Fibroblast of lung (primary cell): ENCODE measurements at regions not wholly inside any gene's neighbourhood (a gene's known extent, or its start where the extent isn't known, plus 50 kb on each side); places are given as distances from the start of the nearest gene placed in this dataset.

Experiments used
- DNase-seq, 2 donors: peaks; one replicate each; pipeline versions ENCODE4 v3.0.0 to v3.0.0-alpha.2; 2010; ENCODE audit warnings: low read depth in 2 of 2
- H2AFZ ChIP-seq: 2 replicates; pipeline ENCODE4 v1.5.1; 2012; ENCODE audit warnings: low read length, control low read depth, inconsistent platforms
- H3K27ac ChIP-seq: 2 replicates; pipeline ENCODE4 v1.5.1; 2011; ENCODE audit warnings: low read length, control low read depth; ENCODE audit not compliant: insufficient read depth
- H3K27me3 ChIP-seq: 2 replicates; pipeline ENCODE4 v1.5.1; 2011; ENCODE audit warnings: mild to moderate bottlenecking, low read length; ENCODE audit not compliant: control insufficient read depth, insufficient read depth
- H3K36me3 ChIP-seq: 2 replicates; pipeline ENCODE4 v1.5.1; 2011; ENCODE audit warnings: low read length; ENCODE audit not compliant: control insufficient read depth, insufficient read depth
- H3K4me1 ChIP-seq: 2 replicates; pipeline ENCODE4 v1.5.1; 2011; ENCODE audit warnings: low read length; ENCODE audit not compliant: control insufficient read depth, insufficient read depth; ENCODE audit errors: extremely low read depth
- H3K4me2 ChIP-seq: 2 replicates; pipeline ENCODE4 v1.5.1; 2011; ENCODE audit warnings: low read length, control low read depth; ENCODE audit not compliant: insufficient read depth; ENCODE audit errors: extremely low read depth
- H3K4me3 ChIP-seq, 4 experiments: fragments of 200-600 bp in 1 of 4; sonication (generic) in 1 of 4; replicated peaks in 1 of 4; 2 replicates each; pipeline ENCODE4 v1.5.1; 2011 to 2016; ENCODE audit warnings: low read length in 4 of 4, low read depth in 3 of 4, mild to moderate bottlenecking in 3 of 4, control low read depth in 2 of 4, inconsistent platforms in 1 of 4, mixed read lengths in 1 of 4; ENCODE audit not compliant: insufficient read depth in 1 of 4; ENCODE audit errors: control extremely low read depth in 1 of 4
- H3K79me2 ChIP-seq: 2 replicates; pipeline ENCODE4 v1.5.1; 2012; ENCODE audit warnings: mild to moderate bottlenecking, low read length, inconsistent platforms; ENCODE audit not compliant: control insufficient read depth, insufficient read depth
- H3K9ac ChIP-seq: 2 replicates; pipeline ENCODE4 v1.5.1; 2011; ENCODE audit warnings: mild to moderate bottlenecking, low read length, control low read depth; ENCODE audit not compliant: insufficient read depth
- H3K9me3 ChIP-seq: 2 replicates; pipeline ENCODE4 v1.5.1; 2012; ENCODE audit warnings: low read depth, low read length; ENCODE audit not compliant: control insufficient read depth, insufficient read depth
- H4K20me1 ChIP-seq: 2 replicates; pipeline ENCODE4 v1.5.1; 2011; ENCODE audit warnings: low read length; ENCODE audit not compliant: control insufficient read depth, insufficient read depth; ENCODE audit errors: extremely low read depth
- EZH2 ChIP-seq: IDR thresholded peaks from 2 replicates; pipeline ENCODE4 v1.5.1; 2012; ENCODE audit warnings: low read length, control low read depth, mild to moderate bottlenecking; ENCODE audit errors: missing control alignments
- TF ChIP-seq, protein P1 (sequence below), 2 donors: IDR thresholded peaks in 1 of 2; conservative IDR thresholded peaks in 1 of 2; 1 replicate in 1 of 2; 2 replicates in 1 of 2; pipeline ENCODE4 v1.5.1; 2011 to 2012; ENCODE audit warnings: low read length in 2 of 2, control low read depth in 1 of 2, inconsistent platforms in 1 of 2, low read depth in 1 of 2, mild to moderate bottlenecking in 1 of 2

DNA sequence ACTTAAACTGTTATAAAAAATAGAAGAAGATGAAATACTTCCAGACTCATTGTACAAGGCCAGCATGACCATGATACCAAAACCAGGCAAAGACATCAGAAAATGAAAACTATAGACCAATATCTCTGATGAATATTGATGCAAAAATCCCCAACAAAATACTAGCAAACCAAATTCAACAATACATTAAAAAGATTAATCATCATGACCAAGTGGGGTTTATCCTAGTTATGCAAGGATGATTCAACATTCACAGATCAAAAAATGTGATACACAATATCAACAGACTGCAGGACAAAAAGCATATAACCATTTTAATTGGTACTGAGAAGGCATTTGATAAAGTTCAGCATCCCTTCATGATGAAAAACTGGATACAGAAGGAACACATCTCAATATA, 824.5 kb upstream of the RAG2 start:
- H4K20me1 ChIP-seq, result no peaks in the 10 kb centered on the region
- no peak overlapping the region for H3K27ac ChIP-seq
- no peaks in the 10 kb centered on the region for H3K9me3 ChIP-seq
- no peak for DNase-seq
- H3K9ac ChIP-seq, result no peak overlapping the region
- H3K4me3 ChIP-seq, result no peak overlapping the region
- no peaks in the 10 kb centered on the region for H3K4me1 ChIP-seq
- no peak overlapping the region for H2AFZ ChIP-seq
- no peaks in the 10 kb centered on the region for H3K27me3 ChIP-seq
- no peaks in the 10 kb centered on the region for H3K79me2 ChIP-seq
- H3K36me3 ChIP-seq, result no peaks in the 10 kb centered on the region
- TF ChIP-seq, protein P1, sequence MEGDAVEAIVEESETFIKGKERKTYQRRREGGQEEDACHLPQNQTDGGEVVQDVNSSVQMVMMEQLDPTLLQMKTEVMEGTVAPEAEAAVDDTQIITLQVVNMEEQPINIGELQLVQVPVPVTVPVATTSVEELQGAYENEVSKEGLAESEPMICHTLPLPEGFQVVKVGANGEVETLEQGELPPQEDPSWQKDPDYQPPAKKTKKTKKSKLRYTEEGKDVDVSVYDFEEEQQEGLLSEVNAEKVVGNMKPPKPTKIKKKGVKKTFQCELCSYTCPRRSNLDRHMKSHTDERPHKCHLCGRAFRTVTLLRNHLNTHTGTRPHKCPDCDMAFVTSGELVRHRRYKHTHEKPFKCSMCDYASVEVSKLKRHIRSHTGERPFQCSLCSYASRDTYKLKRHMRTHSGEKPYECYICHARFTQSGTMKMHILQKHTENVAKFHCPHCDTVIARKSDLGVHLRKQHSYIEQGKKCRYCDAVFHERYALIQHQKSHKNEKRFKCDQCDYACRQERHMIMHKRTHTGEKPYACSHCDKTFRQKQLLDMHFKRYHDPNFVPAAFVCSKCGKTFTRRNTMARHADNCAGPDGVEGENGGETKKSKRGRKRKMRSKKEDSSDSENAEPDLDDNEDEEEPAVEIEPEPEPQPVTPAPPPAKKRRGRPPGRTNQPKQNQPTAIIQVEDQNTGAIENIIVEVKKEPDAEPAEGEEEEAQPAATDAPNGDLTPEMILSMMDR (conservative IDR thresholded peaks at IDR 0.05 in 1 of 2, IDR thresholded peaks at IDR 0.05 in 1 of 2; ENCODE audit: low read depth in 1 of 2, low read length in 2 of 2), result no peak
- no peak for TF ChIP-seq EZH2
- no peak overlapping the region for H3K4me2 ChIP-seq

DNA sequence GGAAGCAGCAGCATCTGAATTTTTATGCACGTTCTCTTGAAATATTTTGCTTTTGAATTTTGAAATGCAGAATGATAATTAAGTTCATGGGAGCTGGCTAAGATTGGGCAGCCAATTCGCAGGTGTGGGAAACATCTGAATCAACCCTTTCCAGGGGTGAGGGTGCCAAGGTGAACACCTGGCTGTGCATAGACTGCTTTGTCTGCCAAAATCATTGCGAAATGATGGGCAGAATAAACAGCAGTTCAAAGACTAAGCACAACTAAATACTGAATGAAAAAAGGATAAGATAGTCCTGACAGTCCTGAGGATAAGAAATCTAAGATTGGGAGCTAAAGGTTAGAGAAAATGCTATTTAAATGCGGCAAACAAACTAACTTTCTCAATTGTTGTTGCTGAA, 813.3 kb upstream of the RAG2 start:
- Histone ChIP-seq H3K27me3 (no peaks in the 10 kb centered on the region), H3K9me3 (no peaks in the 10 kb centered on the region), H3K9ac (no peak overlapping the region), H4K20me1 (no peaks in the 10 kb centered on the region), H2AFZ (no peak overlapping the region), H3K4me1 (no peaks in the 10 kb centered on the region), H3K4me3 (no peak overlapping the region), H3K4me2 (no peak overlapping the region), H3K27ac (no peak overlapping the region), H3K79me2 (no peaks in the 10 kb centered on the region), H3K36me3 (no peaks in the 10 kb centered on the region)
- no peak for TF ChIP-seq EZH2
- no peak for DNase-seq

GRCh38 chr11:37409124-37409523, 811.1 kb upstream of the RAG2 start:
- Histone ChIP-seq H3K9ac (no peak overlapping the region), H3K4me3 (no peak overlapping the region), H3K4me2 (no peak overlapping the region), H3K27me3 (no peaks in the 10 kb centered on the region), H3K27ac (no peak overlapping the region), H3K36me3 (no peaks in the 10 kb centered on the region), H2AFZ (no peak overlapping the region), H3K9me3 (no peaks in the 10 kb centered on the region), H3K79me2 (no peaks in the 10 kb centered on the region), H4K20me1 (no peaks in the 10 kb centered on the region), H3K4me1 (no peaks in the 10 kb centered on the region)
- TF ChIP-seq EZH2, result no peak
- TF ChIP-seq, protein P1 (conservative IDR thresholded peaks at IDR 0.05 in 1 of 2, IDR thresholded peaks at IDR 0.05 in 1 of 2; ENCODE audit: low read depth in 1 of 2, low read length in 2 of 2), result no peak
- DNase-seq, result peak in 1 of 2 donors; percentile 68
